Peyer's patch (tissue), 4 donors: ENCODE measurements at regions not wholly inside any gene's neighbourhood (a gene's known extent, or its start where the extent isn't known, plus 50 kb on each side); places are given as distances from the start of the nearest gene placed in this dataset.

Experiments
- DNase-seq, 3 donors: peaks; one replicate each; pipeline ENCODE4 v3.0.0-alpha.2; 2017 to 2019
- H3K27ac ChIP-seq, 4 donors: fragments of 200-600 bp; sonication (generic); one replicate each; pipeline ENCODE4 v1.5.1; 2016 to 2019
- H3K27me3 ChIP-seq, 2 donors: fragments of 200-600 bp; sonication (generic); one replicate each; pipeline ENCODE4 v1.5.1; 2019
- H3K36me3 ChIP-seq, 3 donors: fragments of 200-600 bp; sonication (generic); one replicate each; pipeline ENCODE4 v1.5.1; 2016 to 2019
- H3K4me1 ChIP-seq, 4 donors: fragments of 200-600 bp; sonication (generic); one replicate each; pipeline ENCODE4 v1.5.1; 2016 to 2019
- H3K4me3 ChIP-seq, 4 donors: fragments of 200-600 bp; sonication (generic); 1 replicate in 3 of 4; 2 replicates in 1 of 4; pipeline ENCODE4 v1.5.1; 2016 to 2019; ENCODE audit warnings: mild to moderate bottlenecking in 1 of 4
- H3K9me3 ChIP-seq, 4 donors: fragments of 200-600 bp; sonication (generic); one replicate each; pipeline ENCODE4 v1.5.1; 2016 to 2019; ENCODE audit warnings: mild to moderate bottlenecking in 1 of 4
- POLR2A ChIP-seq, 2 donors: fragments of 450-650 bp; IDR thresholded peaks; one replicate each; pipeline ENCODE4 v1.5.1; 2017; ENCODE audit warnings: antibody characterized with exemption in 2 of 2, mild to moderate bottlenecking in 2 of 2, moderate library complexity in 2 of 2
- small RNA-seq, 2 donors: library from RNA; depleted of rRNA; stranded (forward); fragments of <200 nt; gene quantifications; one replicate each; pipeline ENCODE3, GENCODE V24; 2016
- TF ChIP-seq, protein P1 (sequence below), 6 experiments: fragments of 450-650 bp in 4 of 6; fragments of 200-600 bp in 2 of 6; sonication (generic) in 1 of 6; IDR thresholded peaks; one replicate each; pipeline ENCODE4 v1.5.1; 2017 to 2019; ENCODE audit warnings: antibody characterized with exemption in 6 of 6, mild to moderate bottlenecking in 3 of 6, moderate library complexity in 1 of 6

- Histone ChIP-seq H3K4me1 (no peaks in the 10 kb centered on the region), H3K36me3 (no peaks in the 10 kb centered on the region), H3K4me3 (no peak overlapping the region), H3K27ac (no peak overlapping the region), H3K27me3 (no peaks in the 10 kb centered on the region), H3K9me3 (no peaks in the 10 kb centered on the region)
- TF ChIP-seq POLR2A (IDR thresholded peaks at IDR 0.05): no peak
- TF ChIP-seq, protein P1, sequence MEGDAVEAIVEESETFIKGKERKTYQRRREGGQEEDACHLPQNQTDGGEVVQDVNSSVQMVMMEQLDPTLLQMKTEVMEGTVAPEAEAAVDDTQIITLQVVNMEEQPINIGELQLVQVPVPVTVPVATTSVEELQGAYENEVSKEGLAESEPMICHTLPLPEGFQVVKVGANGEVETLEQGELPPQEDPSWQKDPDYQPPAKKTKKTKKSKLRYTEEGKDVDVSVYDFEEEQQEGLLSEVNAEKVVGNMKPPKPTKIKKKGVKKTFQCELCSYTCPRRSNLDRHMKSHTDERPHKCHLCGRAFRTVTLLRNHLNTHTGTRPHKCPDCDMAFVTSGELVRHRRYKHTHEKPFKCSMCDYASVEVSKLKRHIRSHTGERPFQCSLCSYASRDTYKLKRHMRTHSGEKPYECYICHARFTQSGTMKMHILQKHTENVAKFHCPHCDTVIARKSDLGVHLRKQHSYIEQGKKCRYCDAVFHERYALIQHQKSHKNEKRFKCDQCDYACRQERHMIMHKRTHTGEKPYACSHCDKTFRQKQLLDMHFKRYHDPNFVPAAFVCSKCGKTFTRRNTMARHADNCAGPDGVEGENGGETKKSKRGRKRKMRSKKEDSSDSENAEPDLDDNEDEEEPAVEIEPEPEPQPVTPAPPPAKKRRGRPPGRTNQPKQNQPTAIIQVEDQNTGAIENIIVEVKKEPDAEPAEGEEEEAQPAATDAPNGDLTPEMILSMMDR (IDR thresholded peaks at IDR 0.05): no peak
- no peak for DNase-seq
Measured at GRCh38 chr4:158458271-158458895, 63.3 kb upstream of the RXFP1 start.

GRCh38 chr4:158459085-158459820 is 62.4 kb upstream of the RXFP1 start:
- no peaks in the 10 kb centered on the region for H3K36me3 ChIP-seq
- no peaks in the 10 kb centered on the region for H3K27me3 ChIP-seq
- H3K4me3 ChIP-seq: no peak overlapping the region
- no peaks in the 10 kb centered on the region for H3K4me1 ChIP-seq
- no peak for DNase-seq
- no peaks in the 10 kb centered on the region for H3K9me3 ChIP-seq
- TF ChIP-seq, protein P1 (IDR thresholded peaks at IDR 0.05): no peak
- TF ChIP-seq POLR2A (IDR thresholded peaks at IDR 0.05): no peak
- no peak overlapping the region for H3K27ac ChIP-seq

- Histone ChIP-seq H3K27ac (no peak overlapping the region), H3K36me3 (no peaks in the 10 kb centered on the region), H3K27me3 (no peaks in the 10 kb centered on the region), H3K9me3 (no peaks in the 10 kb centered on the region), H3K4me1 (no peaks in the 10 kb centered on the region), H3K4me3 (no peak overlapping the region)
- TF ChIP-seq, protein P1 (IDR thresholded peaks at IDR 0.05): no peak
- DNase-seq: no peak
Measured at GRCh38 chr4:158461336-158461735, 60.3 kb upstream of the RXFP1 start.

GRCh38 chr4:158462611-158463010 is 59.1 kb upstream of the RXFP1 start:
- Histone ChIP-seq H3K9me3 (no peaks in the 10 kb centered on the region), H3K27me3 (no peaks in the 10 kb centered on the region), H3K36me3 (no peaks in the 10 kb centered on the region), H3K4me3 (no peak overlapping the region), H3K4me1 (no peaks in the 10 kb centered on the region), H3K27ac (no peak overlapping the region)
- no peak for TF ChIP-seq POLR2A (IDR thresholded peaks at IDR 0.05)
- TF ChIP-seq, protein P1 (IDR thresholded peaks at IDR 0.05): no peak
- DNase-seq: no peak

Small RNA genes in the stretch of these regions (small RNA-seq; reads per million reads assigned to genes)
- gene RNU4-79P: 0 to 0.12 reads per million in 2 donors
